ENCODE measurements at regions not wholly inside any gene's neighbourhood (a gene's known extent, or its start where the extent isn't known, plus 50 kb on each side); places are given as distances from the start of the nearest gene placed in this dataset.
"Not testable (repeated sequence)": the region's sequence is repeated elsewhere in the genome, so short reads cannot be mapped to it uniquely, and the experiment has no call there.

DNA sequence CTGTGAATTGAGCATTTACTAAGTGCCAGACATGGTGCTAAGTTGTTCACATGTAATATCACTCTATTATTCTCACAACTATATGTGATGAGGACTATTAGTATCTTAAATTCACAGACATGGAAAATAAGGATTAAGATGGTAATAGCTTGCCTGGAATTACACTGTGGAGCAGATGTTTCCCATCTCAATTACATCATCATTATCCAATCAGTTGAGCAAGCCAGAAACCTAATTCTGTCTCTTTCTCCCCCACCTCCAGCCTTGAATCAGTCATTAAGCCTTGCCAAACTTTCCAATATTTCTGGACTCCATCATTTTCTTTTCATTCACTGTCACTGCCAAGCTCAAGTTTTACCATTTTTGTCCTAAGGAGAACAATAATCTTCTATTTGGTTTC, 287.8 kb upstream of the KITLG start:
- DNase-seq: no peak

DNA sequence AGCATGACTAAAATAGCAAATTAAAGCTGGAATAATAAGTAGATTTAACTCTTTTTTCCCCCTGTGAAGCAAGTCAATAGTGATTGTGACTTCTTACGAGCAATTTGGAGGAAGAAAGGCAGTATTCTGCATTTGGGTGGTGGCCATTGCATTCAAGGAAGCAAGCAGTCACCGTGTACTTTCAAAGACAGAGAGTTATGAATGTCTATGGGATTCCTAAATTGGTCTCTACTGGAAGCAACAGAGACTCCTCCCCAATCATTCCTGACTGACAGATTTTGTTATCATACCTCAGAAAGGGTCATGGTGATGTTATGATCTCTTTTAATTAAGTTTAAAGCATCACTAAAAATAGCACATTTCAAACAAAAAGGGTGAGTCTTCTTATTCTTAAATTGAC, 287.2 kb upstream of the KITLG start:
- no peak for DNase-seq

DNA sequence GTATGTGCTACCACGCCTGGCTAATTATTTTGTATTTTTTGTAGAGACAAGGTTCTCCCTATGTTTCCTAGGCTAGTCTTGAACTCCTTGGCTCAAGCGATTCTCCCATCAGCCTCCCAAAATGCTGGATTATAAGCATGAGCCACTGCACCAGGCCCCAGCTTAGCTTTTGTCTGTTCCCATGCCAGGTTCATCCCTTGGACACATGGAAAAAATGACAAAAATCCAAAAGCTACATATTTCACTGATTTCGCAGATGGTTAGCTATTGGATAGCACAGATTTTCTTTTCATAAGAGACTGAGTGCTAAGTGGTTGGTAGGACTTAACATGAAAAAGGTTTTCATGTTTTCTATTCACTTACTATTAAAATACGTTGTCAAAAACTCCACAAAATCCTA, 286.6 kb upstream of the KITLG start:
- DNase-seq: no peak

DNA sequence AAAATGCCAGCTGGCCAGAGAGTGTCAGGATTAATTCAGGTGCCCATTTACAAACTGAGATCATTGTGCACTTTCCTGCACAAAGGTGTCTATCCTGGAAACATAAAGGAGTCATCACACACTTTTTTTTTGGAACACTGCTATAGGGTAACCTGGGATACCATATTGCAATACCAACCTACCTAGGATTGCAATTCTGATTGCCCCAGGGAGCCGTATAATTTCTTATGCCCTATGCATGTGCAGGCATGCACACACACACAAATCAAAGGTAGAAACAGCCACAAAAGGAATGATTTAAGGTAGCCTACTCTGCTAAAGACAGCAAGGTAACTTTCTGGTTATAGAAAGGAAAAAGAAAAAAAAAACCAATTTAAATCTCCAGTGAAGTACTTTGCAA, 285.3 kb upstream of the KITLG start:
- no peak for DNase-seq

- no peak for DNase-seq
Measured at GRCh38 chr12:88860851-88861250, 280.6 kb upstream of the KITLG start.

DNA sequence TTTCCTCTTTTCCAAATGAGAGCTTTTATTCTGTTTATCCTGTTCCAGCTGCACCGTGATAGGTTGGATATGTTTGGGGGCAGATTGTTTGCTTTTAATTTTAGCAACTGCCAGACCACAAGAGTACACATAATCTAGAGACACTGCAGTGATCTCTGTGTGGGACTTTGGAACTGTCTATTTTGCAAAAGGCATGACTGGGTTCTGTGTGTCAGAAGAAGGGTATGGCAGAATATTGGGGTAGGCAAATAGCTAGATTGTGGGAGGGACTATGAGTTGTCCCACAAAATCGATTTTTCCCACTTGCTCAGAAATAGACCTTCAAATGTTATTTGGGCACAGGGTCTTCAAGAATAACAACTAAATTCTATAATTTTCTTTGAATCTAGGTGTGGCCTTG, 275.9 kb upstream of the KITLG start:
- DNase-seq: no peak

GRCh38 chr12:88855301-88855700, 275.0 kb upstream of the KITLG start:
- DNase-seq: no peak

- no peak for DNase-seq
Measured at GRCh38 chr12:88854260-88854659, 274.0 kb upstream of the KITLG start.

- DNase-seq: not testable (repeated sequence)
Measured at GRCh38 chr12:88847246-88847645, 267.0 kb upstream of the KITLG start.

GRCh38 chr12:88844426-88844825, 264.2 kb upstream of the KITLG start:
- no peak for DNase-seq

- no peak for DNase-seq
Measured at GRCh38 chr12:88842314-88842713, 262.0 kb upstream of the KITLG start.

GRCh38 chr12:88839486-88839885, 259.2 kb upstream of the KITLG start:
- DNase-seq: no peak

- DNase-seq: no peak
Measured at GRCh38 chr12:88836156-88836555, 255.9 kb upstream of the KITLG start.

DNA sequence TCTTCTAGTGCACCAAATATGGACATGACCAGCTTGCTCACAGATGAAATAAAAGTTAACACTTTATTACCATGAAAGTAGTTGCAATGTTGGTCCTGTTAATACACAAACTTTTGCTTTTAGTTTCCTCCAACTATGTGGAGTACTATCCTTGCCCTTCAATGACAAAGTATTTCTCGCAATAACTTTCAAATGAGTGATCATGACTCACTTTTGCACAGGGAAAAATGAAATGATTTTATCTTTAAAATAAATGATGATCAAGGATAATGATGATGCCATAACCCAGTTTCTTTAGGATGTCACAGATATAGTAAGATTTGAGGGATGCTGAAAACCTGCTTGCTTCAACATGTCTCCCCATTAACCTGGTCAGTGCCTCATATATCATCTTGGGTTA, 254.0 kb upstream of the KITLG start:
- no peak for DNase-seq

- no peak for DNase-seq
Measured at GRCh38 chr12:88833641-88834116, 253.4 kb upstream of the KITLG start.

DNA sequence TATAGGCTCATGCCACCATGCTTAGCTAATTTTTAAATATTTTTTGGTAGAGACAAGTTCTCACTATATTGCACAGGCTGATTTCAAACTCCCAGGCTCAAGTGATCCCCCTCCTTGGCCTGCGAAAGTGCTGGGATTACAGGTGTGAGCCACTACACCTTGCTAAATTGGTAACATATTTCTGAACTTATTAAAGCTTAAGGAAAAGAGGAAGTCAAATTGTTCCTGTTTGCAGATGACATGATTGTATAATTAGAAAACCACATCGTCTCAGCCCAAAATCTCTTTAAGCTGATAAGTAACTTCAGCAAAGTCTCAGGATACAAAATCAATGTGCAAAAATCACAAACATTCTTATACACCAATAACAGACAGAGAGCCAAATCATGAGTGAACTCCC, 248.3 kb upstream of the KITLG start:
- DNase-seq: not testable (repeated sequence)

GRCh38 chr12:88820012-88820411, 239.7 kb upstream of the KITLG start:
- DNase-seq: no peak

DNA sequence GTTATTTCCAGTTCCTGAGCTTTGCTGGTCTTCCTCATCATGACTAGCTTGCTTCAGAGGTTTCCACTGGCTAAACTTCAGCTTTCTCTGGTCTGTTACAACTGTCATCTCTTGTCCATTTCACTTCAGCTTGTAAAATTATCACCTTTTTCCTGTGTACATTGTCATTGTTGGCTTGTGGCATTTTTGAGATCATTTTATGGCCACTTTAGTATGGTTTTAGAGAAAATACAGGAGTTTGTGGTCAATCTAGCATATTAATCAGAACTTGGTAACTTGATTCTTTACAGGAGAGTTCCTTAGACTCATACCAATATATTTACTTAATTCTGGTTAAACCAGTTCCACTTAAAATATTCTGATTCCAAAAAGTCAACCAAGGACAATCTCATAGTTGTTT, 235.9 kb upstream of the KITLG start:
- DNase-seq: no peak

- DNase-seq: no peak
Measured at GRCh38 chr12:88814779-88815178, 234.5 kb upstream of the KITLG start.

- DNase-seq: no peak
Measured at GRCh38 chr12:88812610-88813009, 232.3 kb upstream of the KITLG start.

GRCh38 chr12:88810806-88811205, 230.5 kb upstream of the KITLG start:
- DNase-seq: no peak

- DNase-seq: not testable (repeated sequence)
Measured at GRCh38 chr12:88809841-88810240, 229.6 kb upstream of the KITLG start.

GRCh38 chr12:88805692-88806091, 225.4 kb upstream of the KITLG start:
- DNase-seq: no peak

- no peak for DNase-seq
Measured at GRCh38 chr12:88805286-88805685, 225.0 kb upstream of the KITLG start.

DNA sequence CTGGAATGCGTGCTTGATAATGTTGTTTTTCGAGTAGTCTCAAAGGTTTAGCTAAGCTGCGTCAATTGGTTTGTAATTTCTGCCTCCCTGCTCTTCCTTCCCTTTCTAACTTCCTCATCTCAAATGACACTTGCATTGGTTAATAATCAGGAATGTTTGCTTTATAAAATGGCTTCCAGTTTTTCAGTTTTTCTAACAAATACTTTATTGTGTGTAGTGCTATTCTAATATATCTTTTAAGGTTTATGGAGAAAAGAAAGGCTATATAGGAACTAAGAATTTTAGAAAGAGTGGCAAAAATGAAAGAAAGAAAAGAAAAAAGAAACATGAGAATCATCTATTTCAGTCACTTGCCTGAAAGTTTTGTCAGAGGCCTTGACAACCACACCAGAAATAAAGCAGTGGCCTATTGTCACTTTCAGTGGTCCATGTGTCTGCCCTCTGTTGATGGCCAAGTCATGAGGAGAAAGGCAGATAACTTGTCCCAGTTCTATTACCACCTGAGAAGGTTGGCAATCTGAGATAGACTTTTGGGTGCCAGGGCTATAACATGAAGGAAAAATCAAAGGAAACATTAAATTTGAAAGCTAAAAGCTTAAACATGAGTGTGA, 221.9 kb upstream of the KITLG start:
- DNase-seq: no peak

Data from NCI-H1048 (cell line).